ENCODE measurements at regions not wholly inside any gene's neighbourhood (a gene's known extent, or its start where the extent isn't known, plus 50 kb on each side); places are given as distances from the start of the nearest gene placed in this dataset.

DNA sequence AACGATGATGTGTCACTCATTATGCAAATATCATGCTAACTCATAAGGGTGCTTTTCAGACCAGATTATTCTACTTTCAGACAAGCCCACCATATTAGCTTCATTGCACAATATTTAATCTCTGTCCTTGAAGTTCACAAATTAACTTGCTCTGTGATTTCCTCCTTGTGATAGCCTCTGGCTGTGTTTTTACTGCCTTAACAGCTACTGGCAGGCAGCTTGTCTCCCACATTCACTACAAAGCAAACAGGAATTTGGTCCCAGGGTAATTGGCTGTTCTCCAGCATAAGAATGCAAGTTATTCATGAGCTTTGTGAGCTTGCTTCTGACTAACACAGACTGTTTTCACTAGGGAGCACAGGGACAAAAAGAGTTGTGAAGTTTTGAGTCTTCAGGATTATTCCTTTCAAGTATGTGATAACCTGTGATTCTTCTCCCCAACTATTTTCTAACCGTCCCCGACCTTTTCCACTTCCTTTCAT lies 87.9 kb upstream of the HMCN1 start:
- Mint-ChIP-seq H3K4me3 (ENCODE audit: low read depth, unreplicated experiment) (peak overlapping the region; percentile 6), H3K27me3 (ENCODE audit: unreplicated experiment) (no peaks in the 10 kb centered on the region), H3K27ac (ENCODE audit: unreplicated experiment) (peak overlapping the region; percentile 30), H3K9me3 (ENCODE audit: low read depth, unreplicated experiment) (peaks cover 5% of the 10 kb centered on the region), H3K4me1 (ENCODE audit: low read depth, unreplicated experiment) (peaks cover 53% of the 10 kb centered on the region), H3K36me3 (ENCODE audit: insufficient read depth, unreplicated experiment) (peaks cover 5% of the 10 kb centered on the region)
- BruUV-seq (replicated peaks): no TSS peak
- DNase-seq: peak; percentile 80
- TF ChIP-seq, protein P1, sequence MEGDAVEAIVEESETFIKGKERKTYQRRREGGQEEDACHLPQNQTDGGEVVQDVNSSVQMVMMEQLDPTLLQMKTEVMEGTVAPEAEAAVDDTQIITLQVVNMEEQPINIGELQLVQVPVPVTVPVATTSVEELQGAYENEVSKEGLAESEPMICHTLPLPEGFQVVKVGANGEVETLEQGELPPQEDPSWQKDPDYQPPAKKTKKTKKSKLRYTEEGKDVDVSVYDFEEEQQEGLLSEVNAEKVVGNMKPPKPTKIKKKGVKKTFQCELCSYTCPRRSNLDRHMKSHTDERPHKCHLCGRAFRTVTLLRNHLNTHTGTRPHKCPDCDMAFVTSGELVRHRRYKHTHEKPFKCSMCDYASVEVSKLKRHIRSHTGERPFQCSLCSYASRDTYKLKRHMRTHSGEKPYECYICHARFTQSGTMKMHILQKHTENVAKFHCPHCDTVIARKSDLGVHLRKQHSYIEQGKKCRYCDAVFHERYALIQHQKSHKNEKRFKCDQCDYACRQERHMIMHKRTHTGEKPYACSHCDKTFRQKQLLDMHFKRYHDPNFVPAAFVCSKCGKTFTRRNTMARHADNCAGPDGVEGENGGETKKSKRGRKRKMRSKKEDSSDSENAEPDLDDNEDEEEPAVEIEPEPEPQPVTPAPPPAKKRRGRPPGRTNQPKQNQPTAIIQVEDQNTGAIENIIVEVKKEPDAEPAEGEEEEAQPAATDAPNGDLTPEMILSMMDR (IDR thresholded peaks at IDR 0.05; ENCODE audit: unreplicated experiment): no peak
- CTCF ChIA-PET: interaction anchor here (0.6 to 2.0 kb wide), 13 partner anchors 8 to 1519 kb away, joined by 3 to 13 read pairs (median 3); partner anchors contain the start of genes IVNS1ABP and TPR
- intact Hi-C loops (cut with micrococcal nuclease; ENCODE audit: unreplicated experiment): loop anchor here (2.0 kb wide), 1 partner anchor 79 kb away; no protein-coding TSS in a partner anchor

DNA sequence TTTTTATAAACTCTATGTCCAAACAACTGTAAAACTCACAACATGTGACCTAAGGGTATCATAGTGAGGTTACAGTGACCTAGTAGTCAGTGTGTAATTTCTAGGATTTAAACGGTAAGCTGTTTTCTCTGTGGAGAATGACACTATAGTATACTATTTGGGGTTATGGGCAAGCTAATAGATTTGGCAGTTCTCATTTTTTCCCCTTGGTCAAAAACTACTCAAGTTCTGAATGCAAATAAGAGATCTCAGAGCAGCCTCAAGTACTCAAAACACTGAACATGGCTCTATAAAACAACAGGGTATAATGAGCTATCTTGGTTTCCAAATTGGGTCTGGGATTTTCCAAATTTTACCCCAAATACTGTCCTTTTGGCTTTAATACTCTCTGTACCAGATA lies 88.5 kb upstream of the HMCN1 start:
- BruUV-seq (replicated peaks): no TSS peak
- intact Hi-C loops (cut with micrococcal nuclease; ENCODE audit: unreplicated experiment): loop anchor here (2.0 kb wide), 1 partner anchor 79 kb away; no protein-coding TSS in a partner anchor
- peaks cover 5% of the 10 kb centered on the region for H3K9me3 Mint-ChIP-seq (ENCODE audit: low read depth, unreplicated experiment)

DNA sequence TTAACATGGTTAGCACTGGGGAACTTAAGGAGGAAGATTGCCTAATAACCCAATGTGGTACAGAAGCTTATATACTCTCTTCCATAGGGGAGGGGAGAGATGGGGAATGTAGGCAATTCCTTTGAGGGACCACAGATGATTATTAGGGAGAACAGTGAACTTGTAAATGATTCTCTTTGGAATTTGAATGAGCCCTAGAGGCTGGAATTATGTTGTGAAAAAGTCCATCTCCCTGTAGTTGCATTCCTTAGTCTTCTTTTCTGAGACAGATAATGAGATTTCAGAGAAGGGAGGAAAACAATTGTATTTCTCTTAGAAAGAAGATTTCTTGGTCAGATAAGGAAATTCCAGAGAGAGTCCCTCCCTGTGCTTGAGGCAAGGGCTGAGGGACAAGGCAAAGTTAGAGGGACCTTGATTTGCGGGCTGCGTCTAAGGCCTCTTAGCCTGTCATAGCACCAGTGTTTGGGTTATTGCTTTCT lies 89.0 kb upstream of the HMCN1 start:
- CTCF ChIA-PET: interaction anchor here (1.2 to 2.0 kb wide), 3 partner anchors 10 to 328 kb away, joined by 3 to 7 read pairs (median 5); no protein-coding TSS in a partner anchor
- DNase-seq: no peak
- peak overlapping the region; percentile 30 for H3K27ac Mint-ChIP-seq (ENCODE audit: unreplicated experiment)

More for the DNA sequence above, 88.5 kb upstream of the HMCN1 start:
- no peaks in the 10 kb centered on the region for H3K27me3 Mint-ChIP-seq (ENCODE audit: unreplicated experiment)
- H3K36me3 Mint-ChIP-seq (ENCODE audit: insufficient read depth, unreplicated experiment): peaks cover 5% of the 10 kb centered on the region
- H3K27ac Mint-ChIP-seq (ENCODE audit: unreplicated experiment): peak overlapping the region; percentile 30
- CTCF ChIA-PET: interaction anchor here (0.6 to 2.0 kb wide), 13 partner anchors 9 to 1520 kb away, joined by 3 to 13 read pairs (median 3); partner anchors contain the start of genes IVNS1ABP and TPR
- H3K4me3 Mint-ChIP-seq (ENCODE audit: low read depth, unreplicated experiment): peak overlapping the region; percentile 6
- H3K4me1 Mint-ChIP-seq (ENCODE audit: low read depth, unreplicated experiment): peaks cover 51% of the 10 kb centered on the region
- TF ChIP-seq, protein P1 (IDR thresholded peaks at IDR 0.05; ENCODE audit: unreplicated experiment): no peak
- DNase-seq: no peak

DNA sequence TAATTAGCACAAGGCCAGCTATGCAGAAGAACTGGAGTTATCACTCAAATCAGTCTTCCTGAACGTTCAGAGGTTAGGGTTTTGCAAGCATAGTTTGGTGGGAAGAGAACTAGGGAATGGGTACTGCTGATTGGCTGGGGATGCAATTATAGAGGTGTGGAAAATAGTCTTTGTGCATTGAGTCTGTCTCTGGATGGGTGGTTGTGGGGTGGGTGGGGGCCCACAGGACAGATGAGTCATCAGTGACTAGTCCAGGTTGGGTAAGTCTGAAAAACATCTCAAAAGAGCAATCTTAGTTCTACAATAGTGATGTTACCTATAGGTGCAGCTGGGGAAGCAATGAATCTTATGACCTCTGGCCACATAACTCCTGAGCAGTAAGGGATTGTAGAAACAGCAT lies 89.7 kb upstream of the HMCN1 start:
- H3K27me3 Mint-ChIP-seq (ENCODE audit: unreplicated experiment): no peaks in the 10 kb centered on the region
- peaks cover 40% of the 10 kb centered on the region for H3K4me1 Mint-ChIP-seq (ENCODE audit: low read depth, unreplicated experiment)
- intact Hi-C loops (cut with micrococcal nuclease; ENCODE audit: unreplicated experiment): no loop called here
- no TSS peak for BruUV-seq (replicated peaks)
- TF ChIP-seq, protein P1 (IDR thresholded peaks at IDR 0.05; ENCODE audit: unreplicated experiment): no peak
- H3K36me3 Mint-ChIP-seq (ENCODE audit: insufficient read depth, unreplicated experiment): peaks cover 5% of the 10 kb centered on the region
- peak overlapping the region; percentile 30 for H3K27ac Mint-ChIP-seq (ENCODE audit: unreplicated experiment)
- CTCF ChIA-PET: interaction anchor here (1.2 to 2.0 kb wide), 2 partner anchors 9 to 327 kb away, joined by 5 to 7 read pairs; no protein-coding TSS in a partner anchor
- peaks cover under 1% of the 10 kb centered on the region for H3K9me3 Mint-ChIP-seq (ENCODE audit: low read depth, unreplicated experiment)
- H3K4me3 Mint-ChIP-seq (ENCODE audit: low read depth, unreplicated experiment): no peak overlapping the region
- DNase-seq: no peak

More for the DNA sequence above, 89.0 kb upstream of the HMCN1 start:
- H3K4me1 Mint-ChIP-seq (ENCODE audit: low read depth, unreplicated experiment): peaks cover 46% of the 10 kb centered on the region
- peaks cover 5% of the 10 kb centered on the region for H3K9me3 Mint-ChIP-seq (ENCODE audit: low read depth, unreplicated experiment)
- intact Hi-C loops (cut with micrococcal nuclease; ENCODE audit: unreplicated experiment): no loop called here
- TF ChIP-seq, protein P1 (IDR thresholded peaks at IDR 0.05; ENCODE audit: unreplicated experiment): no peak
- BruUV-seq (replicated peaks): no TSS peak
- H3K27me3 Mint-ChIP-seq (ENCODE audit: unreplicated experiment): no peaks in the 10 kb centered on the region
- no peak overlapping the region for H3K4me3 Mint-ChIP-seq (ENCODE audit: low read depth, unreplicated experiment)
- peaks cover 5% of the 10 kb centered on the region for H3K36me3 Mint-ChIP-seq (ENCODE audit: insufficient read depth, unreplicated experiment)
